HL-60 (cell line): ENCODE measurements at regions not wholly inside any gene's neighbourhood (a gene's known extent, or its start where the extent isn't known, plus 50 kb on each side); places are given as distances from the start of the nearest gene placed in this dataset.

Source experiments
- DNase-seq, 2 experiments: peaks; one replicate each; pipeline ENCODE4 v3.0.0-alpha.2; 2010 to 2020; ENCODE audit warnings: low read depth in 1 of 2, low spot score in 1 of 2
- H3K27ac ChIP-seq: fragments of 250-450 bp; sonication (Bioruptor Pico); replicated peaks from 2 replicates; pipeline ENCODE4 v1.5.1; 2020; ENCODE audit warnings: mild to moderate bottlenecking, moderate library complexity
- H3K27me3 ChIP-seq: fragments of 250-450 bp; sonication (Bioruptor Pico); 2 replicates; pipeline ENCODE4 v1.5.1; 2021; ENCODE audit warnings: mild to moderate bottlenecking, moderate library complexity; ENCODE audit not compliant: insufficient read depth, poor library complexity, severe bottlenecking
- H3K4me3 ChIP-seq: replicated peaks from 2 replicates; pipeline ENCODE4 v1.5.1; 2011; ENCODE audit warnings: mild to moderate bottlenecking, control low read depth, low read length; ENCODE audit not compliant: insufficient read depth
- CTCF ChIP-seq: IDR thresholded peaks from one replicate; pipeline ENCODE4 v1.5.1; 2011; ENCODE audit warnings: low read length, control low read depth, inconsistent platforms; ENCODE audit not compliant: insufficient read depth
- GABPA ChIP-seq: IDR thresholded peaks from 2 replicates; pipeline ENCODE4 v1.6.1; 2012; ENCODE audit warnings: low read depth
- POLR2AphosphoS5 ChIP-seq: IDR thresholded peaks from 2 replicates; pipeline ENCODE4 v1.6.1; 2012; ENCODE audit warnings: low read depth
- REST ChIP-seq: IDR thresholded peaks from 2 replicates; pipeline ENCODE4 v1.6.1; 2012; ENCODE audit warnings: low read depth; ENCODE audit not compliant: insufficient replicate concordance
- SPI1 ChIP-seq: IDR thresholded peaks from 2 replicates; pipeline ENCODE4 v1.6.1; 2012; ENCODE audit warnings: low read depth, mild to moderate bottlenecking, borderline replicate concordance

GRCh38 chr16:5396880-5397279 is 299.3 kb upstream of the EEF2KMT start:
- TF ChIP-seq POLR2AphosphoS5 (no peak), GABPA (no peak), SPI1 (no peak), CTCF (no peak), REST (no peak)
- H3K27me3 ChIP-seq: no peaks in the 10 kb centered on the region
- H3K4me3 ChIP-seq: no peak overlapping the region
- no peak for DNase-seq
- no peak overlapping the region for H3K27ac ChIP-seq

- H3K27me3 ChIP-seq: no peaks in the 10 kb centered on the region
- no peak for TF ChIP-seq CTCF
- no peak for TF ChIP-seq SPI1
- TF ChIP-seq GABPA: no peak
- no peak for TF ChIP-seq REST
- no peak for TF ChIP-seq POLR2AphosphoS5
- no peak overlapping the region for H3K4me3 ChIP-seq
- no peak for DNase-seq
- no peak overlapping the region for H3K27ac ChIP-seq
Observed at GRCh38 chr16:5393070-5393469, 295.5 kb upstream of the EEF2KMT start.

GRCh38 chr16:5386989-5387388 is 289.4 kb upstream of the EEF2KMT start:
- TF ChIP-seq GABPA: no peak
- no peak for TF ChIP-seq CTCF
- TF ChIP-seq REST: no peak
- TF ChIP-seq SPI1: no peak
- no peak for TF ChIP-seq POLR2AphosphoS5
- no peak overlapping the region for H3K4me3 ChIP-seq

More at GRCh38 chr16:5386989-5387388, 289.4 kb upstream of the EEF2KMT start:
- Histone ChIP-seq H3K27ac (no peak overlapping the region), H3K27me3 (no peaks in the 10 kb centered on the region)
- DNase-seq: no peak
